Activated T-cell treated with anti-CD3 and anti-CD28 coated beads, Interleukin-2, amount 50 U/mL, for 4 hours (primary cell): ENCODE measurements at regions not wholly inside any gene's neighbourhood (a gene's known extent, or its start where the extent isn't known, plus 50 kb on each side); places are given as distances from the start of the nearest gene placed in this dataset.
"Not testable (repeated sequence)": the region's sequence is repeated elsewhere in the genome, so short reads cannot be mapped to it uniquely, and the experiment has no call there.

Experiments used
- ATAC-seq, 2 donors: fragments of 200-7000 bp; cut with Tn5 transposase; one replicate each; pipeline ENCODE4 v1.10.0; 2021
- DNase-seq: peaks from one replicate; pipeline ENCODE4 v3.0.0-alpha.2; 2020
- H3K27me3 Mint-ChIP-seq: one replicate; pipeline ENCODE4 v1.8.0; 2021; ENCODE audit warnings: low read depth, mixed read lengths
- H3K36me3 Mint-ChIP-seq: one replicate; pipeline ENCODE4 v1.8.0; 2022; ENCODE audit warnings: mixed read lengths; ENCODE audit not compliant: insufficient read depth
- H3K4me1 Mint-ChIP-seq: one replicate; pipeline ENCODE4 v1.8.0; 2021; ENCODE audit warnings: low read depth, mixed read lengths
- H3K4me3 Mint-ChIP-seq: one replicate; pipeline ENCODE4 v1.8.0; 2021; ENCODE audit warnings: mild to moderate bottlenecking, moderate library complexity, mixed read lengths
- H3K9me3 Mint-ChIP-seq: one replicate; pipeline ENCODE4 v1.8.0; 2021; ENCODE audit warnings: mixed read lengths

DNA sequence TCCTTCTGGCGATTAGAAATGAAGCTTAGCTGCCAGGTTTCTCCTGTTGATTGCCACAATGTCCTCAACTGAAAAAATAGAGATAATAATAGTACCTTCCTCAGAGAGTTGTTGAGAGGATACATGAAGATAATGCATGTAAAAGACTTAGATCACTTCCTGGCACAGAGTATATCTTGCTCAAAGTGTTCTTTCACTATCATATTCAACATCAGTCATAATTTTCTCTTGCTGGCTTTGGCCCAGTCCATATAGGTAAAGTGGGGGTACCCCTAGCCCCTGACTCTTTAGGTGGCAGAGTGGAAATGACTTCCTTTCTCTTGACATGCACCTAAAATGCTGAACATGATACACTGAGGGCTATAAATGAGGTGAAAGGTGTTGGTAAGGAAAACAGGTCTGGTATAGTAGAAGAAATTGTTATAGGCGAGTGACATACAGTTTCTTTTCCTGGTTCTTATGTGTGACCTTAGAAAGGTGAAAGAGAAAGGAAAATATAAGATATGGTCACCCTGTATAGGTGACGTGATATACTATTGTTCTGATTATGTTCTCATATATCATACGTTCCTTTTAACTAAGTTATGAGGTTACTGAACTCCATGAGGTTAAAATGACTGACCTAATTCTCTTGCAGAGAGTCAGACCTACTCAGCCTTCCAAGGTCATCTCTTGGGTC is 209.9 kb upstream of the DEPDC1 start:
- Mint-ChIP-seq H3K4me1 (no peaks in the 10 kb centered on the region), H3K4me3 (no peak overlapping the region), H3K27me3 (no peaks in the 10 kb centered on the region), H3K36me3 (no peaks in the 10 kb centered on the region), H3K9me3 (peaks cover 9% of the 10 kb centered on the region)
- DNase-seq: no peak
- ATAC-seq: no peak

DNA sequence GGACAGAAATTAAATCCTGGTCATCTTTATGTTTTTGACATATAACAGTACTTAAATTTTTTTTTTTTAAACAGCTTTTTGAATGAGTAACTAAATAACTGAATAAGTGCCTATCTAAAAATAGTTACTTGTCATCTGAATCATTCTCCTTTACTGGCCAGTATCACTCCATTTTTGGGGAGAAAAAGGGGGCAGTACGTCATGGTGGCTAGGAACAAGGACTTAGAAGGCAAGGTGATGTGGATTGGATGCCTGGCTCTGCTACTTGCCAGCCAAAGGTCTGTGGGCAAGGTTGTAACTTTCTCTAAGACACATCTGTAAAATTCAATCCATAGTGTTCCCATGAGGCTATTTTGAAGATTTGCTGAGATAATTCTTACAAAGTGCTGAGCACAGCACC is 220.4 kb upstream of the DEPDC1 start:
- Mint-ChIP-seq H3K27me3 (no peaks in the 10 kb centered on the region), H3K4me1 (no peaks in the 10 kb centered on the region), H3K36me3 (no peaks in the 10 kb centered on the region), H3K9me3 (peaks cover 7% of the 10 kb centered on the region), H3K4me3 (no peak overlapping the region)
- DNase-seq (no peak), ATAC-seq (no peak)

DNA sequence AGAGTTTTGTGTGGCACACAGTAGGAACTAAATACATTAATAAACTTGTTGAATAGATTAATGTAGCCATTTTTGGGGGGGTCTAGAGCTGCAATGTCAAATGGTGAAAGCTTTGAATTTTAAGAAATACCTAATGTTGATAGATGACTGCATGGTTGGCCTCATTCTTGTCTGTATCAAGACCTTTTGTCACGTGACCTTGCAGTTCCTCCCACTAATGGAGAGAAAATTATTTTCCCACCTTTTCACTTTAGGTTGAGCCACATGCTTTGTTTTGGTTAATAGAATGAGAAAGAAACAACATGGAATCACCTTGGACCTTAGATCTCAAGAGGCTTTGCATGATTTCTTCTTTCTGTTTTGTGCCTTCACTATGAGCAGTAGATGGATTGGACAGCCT is 223.6 kb upstream of the DEPDC1 start:
- Mint-ChIP-seq H3K36me3 (no peaks in the 10 kb centered on the region), H3K4me3 (no peak overlapping the region), H3K27me3 (no peaks in the 10 kb centered on the region), H3K9me3 (peaks cover 11% of the 10 kb centered on the region), H3K4me1 (no peaks in the 10 kb centered on the region)
- DNase-seq: no peak
- ATAC-seq: no peak

- Mint-ChIP-seq H3K4me3 (no peak overlapping the region), H3K36me3 (no peaks in the 10 kb centered on the region), H3K4me1 (no peaks in the 10 kb centered on the region), H3K9me3 (peaks cover 9% of the 10 kb centered on the region), H3K27me3 (no peaks in the 10 kb centered on the region)
- DNase-seq (no peak), ATAC-seq (no peak)
Observed at GRCh38 chr1:68723791-68724190, 226.9 kb upstream of the DEPDC1 start.

GRCh38 chr1:68725001-68725752 is 228.3 kb upstream of the DEPDC1 start:
- peaks cover 4% of the 10 kb centered on the region for H3K9me3 Mint-ChIP-seq
- H3K4me3 Mint-ChIP-seq: no peak overlapping the region
- no peaks in the 10 kb centered on the region for H3K4me1 Mint-ChIP-seq
- no peaks in the 10 kb centered on the region for H3K27me3 Mint-ChIP-seq
- no peaks in the 10 kb centered on the region for H3K36me3 Mint-ChIP-seq
- ATAC-seq (no peak), DNase-seq (no peak)

DNA sequence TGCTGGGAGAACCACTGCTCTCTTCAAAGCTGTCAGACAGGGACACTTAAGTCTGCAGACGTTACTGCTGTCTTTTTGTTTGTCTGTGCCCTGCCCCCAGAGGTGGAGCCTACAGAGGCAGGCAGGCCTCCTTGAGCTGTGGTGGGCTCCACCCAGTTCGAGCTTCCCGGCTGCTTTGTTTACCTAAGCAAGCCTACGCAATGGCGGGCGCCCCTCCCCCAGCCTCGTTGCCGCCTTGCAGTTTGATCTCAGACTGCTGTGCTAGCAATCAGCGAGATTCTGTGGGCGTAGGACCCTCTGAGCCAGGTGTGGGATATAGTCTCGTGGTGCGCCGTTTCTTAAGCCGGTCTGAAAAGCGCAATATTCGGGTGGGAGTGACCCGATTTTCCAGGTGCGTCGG is 242.6 kb upstream of the DEPDC1 start:
- H3K4me1 Mint-ChIP-seq, DNase-seq, H3K27me3 Mint-ChIP-seq, H3K36me3 Mint-ChIP-seq, ATAC-seq, H3K4me3 Mint-ChIP-seq: not testable (repeated sequence)
- peaks cover 16% of the 10 kb centered on the region for H3K9me3 Mint-ChIP-seq

DNA sequence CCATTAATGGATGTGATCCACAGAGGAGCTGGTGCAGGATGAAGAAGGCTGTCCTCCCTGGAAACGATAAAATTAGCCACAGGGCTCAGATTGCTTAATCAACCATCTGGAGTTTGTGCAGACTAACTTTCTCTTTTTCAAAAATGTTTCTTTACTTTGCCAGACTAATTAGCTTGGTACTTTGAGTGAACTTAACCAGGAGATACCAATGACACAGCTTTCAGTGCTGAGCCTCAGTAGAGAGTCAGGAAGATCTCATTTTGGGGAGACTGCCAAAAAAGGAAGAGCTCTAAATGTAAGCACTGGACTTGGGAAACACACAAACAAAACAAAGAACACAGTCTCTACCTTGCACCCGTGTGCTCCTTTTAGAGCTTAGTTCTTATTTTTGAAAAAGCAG is 248.1 kb upstream of the DEPDC1 start:
- H3K9me3 Mint-ChIP-seq: peaks cover 21% of the 10 kb centered on the region
- H3K4me3 Mint-ChIP-seq: no peak overlapping the region

GRCh38 chr1:68745451-68745850 is 248.6 kb upstream of the DEPDC1 start:
- DNase-seq (no peak), ATAC-seq (no peak)
- Mint-ChIP-seq H3K36me3 (no peaks in the 10 kb centered on the region), H3K4me3 (no peak overlapping the region), H3K27me3 (no peaks in the 10 kb centered on the region), H3K4me1 (no peaks in the 10 kb centered on the region), H3K9me3 (peaks cover 19% of the 10 kb centered on the region)

More for the DNA sequence above, 248.1 kb upstream of the DEPDC1 start:
- Mint-ChIP-seq H3K27me3 (no peaks in the 10 kb centered on the region), H3K36me3 (no peaks in the 10 kb centered on the region), H3K4me1 (no peaks in the 10 kb centered on the region)
- ATAC-seq (no peak), DNase-seq (no peak)

DNA sequence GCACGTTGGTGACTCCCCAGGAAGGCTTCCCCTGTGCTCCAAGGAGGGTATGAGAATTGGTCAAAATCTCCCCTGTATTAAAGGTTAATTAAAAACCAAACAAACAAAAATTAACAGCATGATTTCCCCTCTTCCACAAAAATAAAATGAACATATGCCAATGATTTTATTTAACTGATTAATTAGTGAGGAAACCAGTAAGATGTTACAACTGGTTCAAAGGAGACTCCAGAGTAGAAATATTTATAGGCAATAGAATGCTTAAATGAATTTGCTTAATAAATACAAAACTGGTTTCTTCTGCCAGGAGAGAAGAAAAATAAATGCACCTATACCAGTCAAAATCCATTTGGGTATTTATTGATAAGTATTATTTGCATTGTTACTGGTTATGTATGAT is 249.5 kb upstream of the DEPDC1 start:
- ATAC-seq (no peak), DNase-seq (no peak)
- Mint-ChIP-seq H3K27me3 (no peaks in the 10 kb centered on the region), H3K4me1 (no peaks in the 10 kb centered on the region), H3K4me3 (no peak overlapping the region), H3K9me3 (peaks cover 10% of the 10 kb centered on the region), H3K36me3 (no peaks in the 10 kb centered on the region)

- no peak for ATAC-seq
- Mint-ChIP-seq H3K27me3 (no peaks in the 10 kb centered on the region), H3K36me3 (no peaks in the 10 kb centered on the region), H3K4me3 (no peak overlapping the region), H3K9me3 (peaks cover 6% of the 10 kb centered on the region), H3K4me1 (no peaks in the 10 kb centered on the region)
- no peak for DNase-seq
Observed at GRCh38 chr1:68751723-68752122, 254.8 kb upstream of the DEPDC1 start.

- no peaks in the 10 kb centered on the region for H3K27me3 Mint-ChIP-seq
- H3K9me3 Mint-ChIP-seq: peaks cover 25% of the 10 kb centered on the region
- no peak overlapping the region for H3K4me3 Mint-ChIP-seq
- DNase-seq (no peak), ATAC-seq (no peak)
- no peaks in the 10 kb centered on the region for H3K4me1 Mint-ChIP-seq
- no peaks in the 10 kb centered on the region for H3K36me3 Mint-ChIP-seq
Observed at GRCh38 chr1:68758666-68759209, 261.9 kb upstream of the DEPDC1 start.

DNA sequence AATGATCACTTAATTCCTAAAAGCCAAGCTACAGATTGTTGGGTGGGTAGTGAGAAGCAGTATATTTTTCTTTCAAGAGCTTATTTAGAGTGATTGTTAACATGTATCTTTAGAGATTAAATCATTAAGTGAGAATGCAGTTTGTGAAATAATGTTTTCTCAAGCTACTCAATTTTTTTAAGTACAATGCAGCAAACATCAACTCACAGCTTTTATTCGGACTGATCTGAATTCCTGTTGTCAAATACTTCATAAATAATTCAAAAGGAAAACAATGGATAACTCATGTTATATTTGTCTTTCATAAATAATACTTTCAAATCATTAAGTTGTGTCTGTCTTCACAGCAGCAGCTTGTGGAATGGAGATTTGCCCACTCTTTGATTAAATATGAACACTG is 271.1 kb upstream of the DEPDC1 start:
- no peaks in the 10 kb centered on the region for H3K4me1 Mint-ChIP-seq
- no peak for DNase-seq
- no peaks in the 10 kb centered on the region for H3K27me3 Mint-ChIP-seq
- H3K36me3 Mint-ChIP-seq: no peaks in the 10 kb centered on the region
- ATAC-seq: no peak
- H3K4me3 Mint-ChIP-seq: no peak overlapping the region
- peaks cover 16% of the 10 kb centered on the region for H3K9me3 Mint-ChIP-seq

DNA sequence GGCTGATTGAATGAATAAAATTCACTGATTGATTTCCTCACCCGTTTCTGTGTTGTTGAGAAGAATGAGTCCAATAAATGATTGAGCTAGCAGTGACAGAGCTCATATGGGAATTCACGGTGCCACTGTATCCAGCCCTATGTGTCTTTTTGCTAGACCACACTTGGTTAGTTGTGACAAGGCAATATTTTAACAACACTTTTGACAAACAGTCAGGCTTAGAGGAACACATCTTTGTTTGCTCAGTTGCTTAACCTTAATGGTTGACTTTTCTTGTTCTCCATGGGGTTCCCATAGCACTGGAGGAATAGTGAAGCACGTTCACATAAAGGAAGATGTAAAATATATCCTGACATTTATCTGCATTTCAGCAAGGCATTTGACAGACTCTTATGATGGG is 273.9 kb upstream of the DEPDC1 start:
- no peak overlapping the region for H3K4me3 Mint-ChIP-seq
- ATAC-seq: no peak
- H3K9me3 Mint-ChIP-seq: peaks cover 12% of the 10 kb centered on the region

DNA sequence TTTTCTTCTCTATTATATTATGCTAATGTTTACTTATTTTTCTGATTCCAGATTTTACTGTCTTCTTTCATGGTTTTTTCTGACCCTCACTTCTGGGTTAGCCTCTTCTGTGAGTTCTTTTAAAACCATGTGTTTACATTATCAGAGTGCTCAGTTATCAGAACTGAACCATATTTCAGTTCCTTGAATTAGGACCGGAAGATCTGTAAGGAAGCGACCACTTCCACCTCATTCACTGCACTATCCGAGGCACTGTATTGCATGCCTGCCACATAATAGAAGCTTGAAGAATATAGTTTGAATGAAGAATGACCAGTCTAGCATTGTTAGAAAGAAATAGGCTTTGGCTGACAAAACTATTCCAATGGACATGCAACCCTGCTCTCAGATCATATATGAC is 281.0 kb upstream of the DEPDC1 start:
- peaks cover 19% of the 10 kb centered on the region for H3K9me3 Mint-ChIP-seq
- no peak overlapping the region for H3K4me3 Mint-ChIP-seq
- no peaks in the 10 kb centered on the region for H3K36me3 Mint-ChIP-seq
- DNase-seq (no peak), ATAC-seq (no peak)
- no peaks in the 10 kb centered on the region for H3K27me3 Mint-ChIP-seq
- H3K4me1 Mint-ChIP-seq: no peaks in the 10 kb centered on the region

More for the DNA sequence above, 273.9 kb upstream of the DEPDC1 start:
- Mint-ChIP-seq H3K4me1 (no peaks in the 10 kb centered on the region), H3K36me3 (no peaks in the 10 kb centered on the region), H3K27me3 (no peaks in the 10 kb centered on the region)
- no peak for DNase-seq

- H3K4me3 Mint-ChIP-seq, H3K27me3 Mint-ChIP-seq, H3K36me3 Mint-ChIP-seq, ATAC-seq, DNase-seq, H3K4me1 Mint-ChIP-seq: not testable (repeated sequence)
- H3K9me3 Mint-ChIP-seq: peaks cover 19% of the 10 kb centered on the region
Observed at GRCh38 chr1:68779841-68780240, 283.0 kb upstream of the DEPDC1 start.
